A549 (cell line): ENCODE measurements at regions not wholly inside any gene's neighbourhood (a gene's known extent, or its start where the extent isn't known, plus 50 kb on each side); places are given as distances from the start of the nearest gene placed in this dataset.

Experiments used
- ATAC-seq, 2 experiments: fragments of 200-7000 bp in 1 of 2; fragments of >200 bp in 1 of 2; cut with Nextera tagmentation in 1 of 2; cut with Tn5 transposase in 1 of 2; 3 replicates each; pipeline versions ENCODE4 v1.8.0 to v1.9.1; 2018 to 2020; ENCODE audit warnings: mild to moderate bottlenecking in 1 of 2, moderate library complexity in 1 of 2
- CTCF ChIA-PET: fragments of 300-600 bp; sonication (Branson Sonifier 250); formaldehyde crosslinking; extraction: SDS; loops from one replicate; lab custom pipeline; 2021; ENCODE audit warnings: antibody characterized with exemption, inconsistent platforms; lab: Yijun Ruan, JAX
- POLR2A ChIA-PET: fragments of 350-600 bp; formaldehyde crosslinking; extraction: SDS; loops from one replicate; lab custom pipeline; 2021; ENCODE audit warnings: antibody characterized with exemption, inconsistent platforms; lab: Yijun Ruan, JAX
- DNase-seq, 2 experiments: peaks; one replicate each; pipeline versions ENCODE4 v3.0.0 to v3.0.0-alpha.2; 2011 to 2016; ENCODE audit warnings: low read depth in 1 of 2, low spot score in 1 of 2
- FAIRE-seq: peaks from 2 replicates; lab custom pipeline; 2011; peaks lifted over from hg19 to GRCh38; lab: Jason Lieb, UNC
- H3K27ac ChIP-seq, 2 experiments: fragments of >200 bp; sonication (Bioruptor Twin); formaldehyde crosslinking; 3 replicates each; pipeline ENCODE4 v1.5.1; 2016 to 2017
- H3K4me1 ChIP-seq: fragments of >200 bp; sonication (Bioruptor Twin); formaldehyde crosslinking; 3 replicates; pipeline ENCODE4 v1.6.1; 2016
- H3K4me2 ChIP-seq: fragments of >200 bp; sonication (Bioruptor Twin); formaldehyde crosslinking; 3 replicates; pipeline ENCODE4 v1.6.1; 2016
- H3K4me3 ChIP-seq: fragments of >200 bp; sonication (Bioruptor Twin); formaldehyde crosslinking; 3 replicates; pipeline ENCODE4 v1.5.1; 2016
- H3K9me3 ChIP-seq: fragments of >200 bp; sonication (Bioruptor Twin); formaldehyde crosslinking; 3 replicates; pipeline ENCODE4 v1.6.1; 2016
- CBX2 ChIP-seq: fragments of 200-600 bp; sonication (generic); IDR thresholded peaks from 2 replicates; pipeline ENCODE4 v1.6.1; 2016; ENCODE audit warnings: low read depth, mild to moderate bottlenecking, borderline replicate concordance
- CHD4 ChIP-seq: fragments of 200-600 bp; sonication (generic); IDR thresholded peaks from 2 replicates; pipeline ENCODE4 v1.6.1; 2016; ENCODE audit warnings: antibody characterized with exemption, mild to moderate bottlenecking, borderline replicate concordance
- CTCF ChIP-seq: fragments of >200 bp; sonication (Bioruptor Twin); formaldehyde crosslinking; IDR thresholded peaks from 3 replicates; pipeline ENCODE4 v1.5.1; 2016
- EHMT2 ChIP-seq: fragments of 200-600 bp; sonication (generic); IDR thresholded peaks from 2 replicates; pipeline ENCODE4 v1.6.1; 2016; ENCODE audit warnings: antibody characterized with exemption, low read depth, mild to moderate bottlenecking, moderate library complexity
- FOSL2 ChIP-seq, 2 experiments: fragments of 450-650 bp in 1 of 2; fragments of >200 bp in 1 of 2; sonication (Bioruptor Twin) in 1 of 2; formaldehyde crosslinking; IDR thresholded peaks; 2 replicates each; pipeline versions ENCODE4 v1.5.0 to v1.6.1; 2016 to 2020; ENCODE audit warnings: mild to moderate bottlenecking in 1 of 2, moderate library complexity in 1 of 2
- FOXS1 ChIP-seq: fragments of 250-450 bp; sonication (Bioruptor Pico); IDR thresholded peaks from 2 replicates; pipeline ENCODE4 v1.5.0; 2020; ENCODE audit warnings: mild to moderate bottlenecking, moderate library complexity
- HDAC2 ChIP-seq: fragments of 200-600 bp; sonication (generic); IDR thresholded peaks from 2 replicates; pipeline ENCODE4 v1.6.1; 2016
- HEYL ChIP-seq: fragments of 250-450 bp; sonication (Bioruptor Pico); IDR thresholded peaks from 2 replicates; pipeline ENCODE4 v1.8.0; 2021; ENCODE audit warnings: mild to moderate bottlenecking, moderate library complexity
- HMGXB4 ChIP-seq: fragments of 250-450 bp; sonication (Bioruptor Pico); IDR thresholded peaks from 2 replicates; pipeline ENCODE4 v1.5.0; 2021; ENCODE audit warnings: mild to moderate bottlenecking, moderate library complexity, borderline replicate concordance
- HOXA7 ChIP-seq: fragments of 250-450 bp; sonication (Bioruptor Pico); IDR thresholded peaks from 2 replicates; pipeline ENCODE4 v1.5.0; 2020; ENCODE audit warnings: mild to moderate bottlenecking, moderate library complexity
- HOXB5 ChIP-seq: fragments of 250-450 bp; sonication (Bioruptor Pico); IDR thresholded peaks from 2 replicates; pipeline ENCODE4 v1.5.0; 2020; ENCODE audit warnings: mild to moderate bottlenecking, moderate library complexity
- JUN ChIP-seq, 2 experiments: fragments of >200 bp; sonication (Bioruptor Twin); formaldehyde crosslinking; IDR thresholded peaks; 2 replicates in 1 of 2; 3 replicates in 1 of 2; pipeline ENCODE4 v1.6.1; 2016 to 2017
- NPAS2 ChIP-seq: fragments of 250-450 bp; sonication (Bioruptor Pico); IDR thresholded peaks from 2 replicates; pipeline ENCODE4 v1.8.0; 2022; ENCODE audit warnings: mild to moderate bottlenecking, moderate library complexity, borderline replicate concordance
- PBX3 ChIP-seq: IDR thresholded peaks from 2 replicates; pipeline ENCODE4 v1.6.1; 2012
- PHF8 ChIP-seq: fragments of 200-600 bp; sonication (generic); IDR thresholded peaks from 2 replicates; pipeline ENCODE4 v1.6.1; 2016; ENCODE audit warnings: low read depth, mild to moderate bottlenecking, antibody characterized with exemption, moderate library complexity, borderline replicate concordance
- POLR2A ChIP-seq: IDR thresholded peaks from 2 replicates; pipeline ENCODE4 v1.6.1; 2012; ENCODE audit warnings: mild to moderate bottlenecking, low read length
- POLR2AphosphoS2 ChIP-seq: conservative IDR thresholded peaks from 2 replicates; pipeline ENCODE4 v1.6.1; 2012; ENCODE audit warnings: low read length, improper control_type of control experiment, inconsistent platforms
- SMC3 ChIP-seq: fragments of >200 bp; sonication (Bioruptor Twin); formaldehyde crosslinking; IDR thresholded peaks from 3 replicates; pipeline ENCODE4 v1.6.1; 2018; ENCODE audit warnings: inconsistent platforms
- SREBF2 ChIP-seq: fragments of 450-650 bp; IDR thresholded peaks from 2 replicates; pipeline ENCODE4 v1.6.1; 2014; ENCODE audit warnings: mild to moderate bottlenecking, moderate library complexity
- ZFP36 ChIP-seq: fragments of 450-650 bp; IDR thresholded peaks from 2 replicates; pipeline ENCODE4 v1.6.1; 2014; ENCODE audit warnings: borderline replicate concordance; ENCODE audit not compliant: partially characterized antibody
- WGBS: methylation state at CpG from one replicate; pipeline ENCODE4 v1.1.6; 2017; ENCODE audit errors: missing lambda C conversion rate; 5-methylcytosine and 5-hydroxymethylcytosine counted together

DNA sequence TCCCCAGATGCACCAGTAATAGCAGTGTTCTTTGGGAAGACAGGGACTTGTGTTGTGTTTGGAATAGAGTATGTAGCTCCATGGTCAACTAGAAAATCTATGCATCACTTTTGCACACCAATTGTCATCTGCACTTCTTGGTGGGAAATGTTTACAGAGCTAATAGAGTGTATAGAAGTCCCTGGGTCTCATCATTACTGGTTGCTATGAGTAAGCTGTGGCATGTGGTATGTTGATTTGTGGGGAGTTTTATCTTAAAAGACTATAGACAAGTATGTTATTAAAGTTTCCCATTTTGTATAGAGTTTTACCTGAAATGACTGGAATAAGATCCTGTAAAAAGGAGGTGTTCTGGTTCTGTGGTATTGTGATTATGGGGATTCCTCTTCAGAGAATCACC lies 55.4 kb upstream of the PRSS1 start:
- Histone ChIP-seq H3K4me2 (no peak overlapping the region), H3K9me3 (no peaks in the 10 kb centered on the region), H3K4me1 (no peaks in the 10 kb centered on the region), H3K4me3 (no peak overlapping the region)
- FAIRE-seq = no peak
- POLR2A ChIA-PET = no interaction called here
- TF ChIP-seq SMC3 = no peak
- TF ChIP-seq FOSL2 (IDR thresholded peaks at IDR 0.05) = no peak
- no peak for TF ChIP-seq FOSL2 (CRISPR knock-in tag; IDR thresholded peaks at IDR 0.05)
- TF ChIP-seq JUN (IDR thresholded peaks at IDR 0.05) = no peak
- no peak for TF ChIP-seq SREBF2
- TF ChIP-seq, all 56 proteins: peak for 0
- CTCF ChIA-PET = interaction anchor here (1.0 kb wide), 1 partner anchor 89 kb away, joined by 6 read pairs; no protein-coding TSS in a partner anchor
- ATAC-seq (no peak), DNase-seq (no peak)
- H3K27ac ChIP-seq = no peak overlapping the region

GRCh38 chr7:142690554-142691182 lies 58.6 kb upstream of the PRSS1 start:
- no peaks in the 10 kb centered on the region for H3K9me3 ChIP-seq
- no peak for DNase-seq
- ATAC-seq = no peak
- no peak for TF ChIP-seq POLR2A
- TF ChIP-seq PBX3 = no peak
- no peak for TF ChIP-seq HOXA7 (CRISPR knock-in tag)
- no peak for TF ChIP-seq FOXS1 (CRISPR knock-in tag)
- no peak for TF ChIP-seq HMGXB4 (CRISPR knock-in tag)
- no peak for TF ChIP-seq NPAS2 (CRISPR knock-in tag)
- TF ChIP-seq SREBF2 = no peak
- TF ChIP-seq HDAC2 = no peak
- TF ChIP-seq POLR2AphosphoS2 = no peak
- TF ChIP-seq HOXB5 = no peak
- TF ChIP-seq HEYL = no peak
- TF ChIP-seq EHMT2 = no peak
- no peak for TF ChIP-seq CBX2
- no peak for TF ChIP-seq CHD4
- no peak for TF ChIP-seq ZFP36
- TF ChIP-seq CTCF = no peak
- no peak for TF ChIP-seq PHF8
- FAIRE-seq = no peak
- H3K27ac ChIP-seq = no peak overlapping the region
- WGBS = 46% methylated on average over 2 of the region's 2 CpGs
- H3K4me3 ChIP-seq = no peak overlapping the region
- no peaks in the 10 kb centered on the region for H3K4me1 ChIP-seq
- ChIA-PET POLR2A (no interaction called here), CTCF (interaction anchor here (1.2 kb wide), 1 partner anchor 92 kb away, joined by 3 read pairs; no protein-coding TSS in a partner anchor)
- H3K4me2 ChIP-seq = no peak overlapping the region
